ENCODE measurements at regions not wholly inside any gene's neighbourhood (a gene's known extent, or its start where the extent isn't known, plus 50 kb on each side); places are given as distances from the start of the nearest gene placed in this dataset.
A peak's percentile ranks its signal among the peaks of the same experiment; 100 is the strongest.

DNA sequence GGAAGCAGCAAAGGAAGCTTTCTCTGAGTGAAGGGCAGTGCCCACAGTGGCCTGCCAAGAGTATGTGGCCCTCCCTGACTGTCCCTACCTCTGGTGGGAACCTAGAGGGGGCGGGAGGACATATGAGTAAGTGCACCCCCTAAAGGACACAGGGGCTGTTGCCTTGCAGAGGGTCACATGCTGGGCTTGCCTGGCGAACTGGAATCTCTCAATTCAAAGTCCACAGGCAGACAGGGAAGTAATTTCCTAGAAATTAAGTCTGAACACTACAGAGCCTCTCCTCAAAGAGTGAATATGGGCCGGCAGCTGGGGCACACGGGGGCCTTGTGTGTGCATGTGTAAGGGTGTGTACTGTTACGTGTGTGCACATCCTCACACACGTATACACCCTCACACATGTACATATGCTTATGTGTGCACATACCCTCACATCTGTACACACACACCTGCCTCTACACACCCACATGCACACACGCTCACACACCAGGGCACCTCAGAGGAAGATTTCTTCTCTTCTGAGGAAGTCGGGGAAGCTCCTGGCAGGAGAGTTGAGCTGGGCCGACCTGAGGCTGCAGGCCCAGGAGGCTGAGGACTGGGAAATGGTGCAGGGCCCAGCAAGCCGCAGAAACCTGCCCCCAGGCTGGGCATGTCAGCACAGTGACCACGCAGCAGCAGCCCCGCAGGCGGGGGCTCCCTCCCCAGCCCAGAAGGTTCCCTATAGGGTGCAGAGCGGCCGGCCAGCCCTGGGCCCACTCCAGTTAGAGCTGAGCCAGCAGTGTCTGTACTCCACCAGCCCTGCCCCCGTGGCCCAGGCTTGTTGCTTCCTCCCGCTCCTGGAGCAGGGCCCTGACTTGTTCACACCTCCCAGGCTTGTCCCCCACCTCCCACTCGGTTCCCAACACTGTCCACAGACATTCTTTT, 77.4 kb upstream of the TAF1B start:
- H3K27me3 Mint-ChIP-seq = peaks cover 23% of the 10 kb centered on the region
- no peaks in the 10 kb centered on the region for H3K9me3 Mint-ChIP-seq (ENCODE audit: low read depth)
- H3K4me3 Mint-ChIP-seq (ENCODE audit: low read depth) = no peak overlapping the region
- H3K36me3 Mint-ChIP-seq (ENCODE audit: insufficient read depth) = no peaks in the 10 kb centered on the region
- H3K4me1 Mint-ChIP-seq (ENCODE audit: low read depth) = peaks cover 30% of the 10 kb centered on the region
- DNase-seq (ENCODE audit: low spot score, unreplicated experiment) = no peak
- no peak overlapping the region for H3K27ac Mint-ChIP-seq
- TF ChIP-seq, protein P1, sequence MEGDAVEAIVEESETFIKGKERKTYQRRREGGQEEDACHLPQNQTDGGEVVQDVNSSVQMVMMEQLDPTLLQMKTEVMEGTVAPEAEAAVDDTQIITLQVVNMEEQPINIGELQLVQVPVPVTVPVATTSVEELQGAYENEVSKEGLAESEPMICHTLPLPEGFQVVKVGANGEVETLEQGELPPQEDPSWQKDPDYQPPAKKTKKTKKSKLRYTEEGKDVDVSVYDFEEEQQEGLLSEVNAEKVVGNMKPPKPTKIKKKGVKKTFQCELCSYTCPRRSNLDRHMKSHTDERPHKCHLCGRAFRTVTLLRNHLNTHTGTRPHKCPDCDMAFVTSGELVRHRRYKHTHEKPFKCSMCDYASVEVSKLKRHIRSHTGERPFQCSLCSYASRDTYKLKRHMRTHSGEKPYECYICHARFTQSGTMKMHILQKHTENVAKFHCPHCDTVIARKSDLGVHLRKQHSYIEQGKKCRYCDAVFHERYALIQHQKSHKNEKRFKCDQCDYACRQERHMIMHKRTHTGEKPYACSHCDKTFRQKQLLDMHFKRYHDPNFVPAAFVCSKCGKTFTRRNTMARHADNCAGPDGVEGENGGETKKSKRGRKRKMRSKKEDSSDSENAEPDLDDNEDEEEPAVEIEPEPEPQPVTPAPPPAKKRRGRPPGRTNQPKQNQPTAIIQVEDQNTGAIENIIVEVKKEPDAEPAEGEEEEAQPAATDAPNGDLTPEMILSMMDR (IDR thresholded peaks at IDR 0.05; ENCODE audit: unreplicated experiment) = no peak

DNA sequence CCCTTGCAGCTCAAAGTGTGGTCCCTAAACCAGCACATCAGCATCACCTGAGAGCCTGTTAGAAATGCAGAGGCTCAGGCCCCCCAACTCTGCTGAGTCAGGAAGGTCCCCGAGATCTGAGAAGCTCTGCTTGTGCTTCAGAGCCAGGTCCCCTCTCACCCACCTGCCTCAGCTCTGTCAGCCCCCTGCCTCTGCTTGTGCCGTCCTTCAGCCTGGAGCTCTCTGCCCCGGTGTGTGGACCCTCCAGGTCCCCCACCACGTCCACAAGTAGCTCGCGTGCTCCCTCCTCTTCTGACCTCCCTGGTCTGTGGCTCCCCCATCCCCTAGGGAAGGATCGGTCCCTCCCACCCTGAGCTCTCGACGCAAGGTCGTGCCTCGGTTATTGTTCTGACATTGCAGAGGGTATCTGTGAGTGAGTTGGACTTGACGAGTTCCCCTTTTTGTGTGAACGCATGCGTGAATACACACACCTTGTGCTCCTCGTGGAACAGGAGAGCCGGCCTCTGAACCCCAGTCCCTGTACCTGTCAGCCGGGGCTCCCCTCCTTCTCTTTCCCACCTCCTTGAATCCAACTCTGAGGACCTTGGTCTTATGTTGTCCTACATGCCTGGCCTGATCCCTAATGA, 75.5 kb upstream of the TAF1B start:
- Mint-ChIP-seq H3K4me1 (ENCODE audit: low read depth) (peaks cover 32% of the 10 kb centered on the region), H3K4me3 (ENCODE audit: low read depth) (no peak overlapping the region), H3K27me3 (peaks cover 13% of the 10 kb centered on the region), H3K9me3 (ENCODE audit: low read depth) (no peaks in the 10 kb centered on the region), H3K27ac (peak overlapping the region; percentile 26), H3K36me3 (ENCODE audit: insufficient read depth) (no peaks in the 10 kb centered on the region)
- TF ChIP-seq, protein P1 (IDR thresholded peaks at IDR 0.05; ENCODE audit: unreplicated experiment) = no peak
- DNase-seq (ENCODE audit: low spot score, unreplicated experiment) = no peak

DNA sequence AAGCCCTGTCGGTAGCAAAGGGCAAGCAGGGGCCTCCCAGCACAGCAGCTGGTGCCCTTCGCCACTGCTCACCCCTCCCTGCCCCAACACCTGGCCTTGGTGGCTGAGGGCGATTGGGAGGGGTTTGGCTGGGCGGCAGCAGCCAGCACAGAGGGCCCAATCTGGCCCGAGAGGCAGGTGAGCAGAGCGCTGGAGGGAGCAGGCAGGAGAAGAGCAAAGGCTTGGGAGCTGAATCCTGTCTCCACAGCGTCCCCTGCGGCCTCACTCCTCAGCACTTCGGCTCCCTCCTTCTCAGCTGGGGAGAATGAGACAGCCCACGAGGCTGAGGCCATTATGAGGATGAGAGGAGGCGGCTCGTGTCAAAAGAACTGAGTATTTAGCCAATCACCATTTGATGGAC, 74.9 kb upstream of the TAF1B start:
- peak; percentile 36 for DNase-seq (ENCODE audit: low spot score, unreplicated experiment)
- H3K4me3 Mint-ChIP-seq (ENCODE audit: low read depth) = no peak overlapping the region
- H3K4me1 Mint-ChIP-seq (ENCODE audit: low read depth) = peaks cover 31% of the 10 kb centered on the region
- H3K36me3 Mint-ChIP-seq (ENCODE audit: insufficient read depth) = no peaks in the 10 kb centered on the region
- H3K9me3 Mint-ChIP-seq (ENCODE audit: low read depth) = no peaks in the 10 kb centered on the region
- peaks cover 19% of the 10 kb centered on the region for H3K27me3 Mint-ChIP-seq
- TF ChIP-seq, protein P1 (IDR thresholded peaks at IDR 0.05; ENCODE audit: unreplicated experiment) = peak; percentile 65
- peak overlapping the region; percentile 26 for H3K27ac Mint-ChIP-seq

DNA sequence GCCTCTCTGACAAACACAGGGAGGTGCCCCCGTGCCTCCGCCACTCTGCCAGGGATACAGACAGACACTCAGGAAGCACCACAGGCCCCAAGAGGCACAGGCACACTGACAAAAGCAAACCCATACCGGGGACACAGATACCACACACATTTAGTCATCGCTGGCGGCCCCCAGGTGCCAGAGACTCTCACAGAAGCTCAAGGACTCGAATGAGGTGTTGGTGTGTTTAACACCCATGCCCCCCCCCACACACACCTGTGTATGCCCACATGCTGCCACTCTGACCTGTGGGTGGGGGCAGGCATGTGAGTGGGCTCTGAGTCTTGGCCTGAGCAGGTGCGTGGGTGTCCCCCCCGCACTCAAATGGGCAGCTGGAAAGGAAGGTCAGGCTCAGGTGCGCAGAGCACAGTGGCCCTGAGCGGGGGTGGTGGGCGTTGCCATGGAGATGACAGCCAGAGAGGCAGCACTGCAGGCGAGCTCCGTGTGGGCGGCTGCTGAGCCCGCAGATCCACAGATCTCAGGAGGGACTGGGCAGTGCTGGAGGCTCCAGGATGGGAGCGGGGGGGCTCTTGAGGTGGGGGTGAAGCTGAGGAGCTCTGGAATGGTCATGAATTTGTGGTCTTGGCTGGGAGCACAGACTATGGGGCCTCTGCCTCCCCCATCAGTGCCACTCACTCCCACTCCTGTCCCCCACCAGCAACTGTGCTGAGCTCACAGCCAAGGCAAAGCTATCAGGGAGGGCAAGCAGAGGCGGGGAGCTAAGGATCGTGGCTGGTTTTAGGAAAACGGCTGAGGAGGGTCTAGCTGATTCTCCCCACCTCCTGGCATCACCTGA, 73.9 kb upstream of the TAF1B start:
- H3K27ac Mint-ChIP-seq = no peak overlapping the region
- no peaks in the 10 kb centered on the region for H3K9me3 Mint-ChIP-seq (ENCODE audit: low read depth)

More for the DNA sequence above, 73.9 kb upstream of the TAF1B start:
- H3K4me3 Mint-ChIP-seq (ENCODE audit: low read depth) = no peak overlapping the region
- TF ChIP-seq, protein P1 (IDR thresholded peaks at IDR 0.05; ENCODE audit: unreplicated experiment) = no peak
- no peak for DNase-seq (ENCODE audit: low spot score, unreplicated experiment)
- H3K4me1 Mint-ChIP-seq (ENCODE audit: low read depth) = peaks cover 24% of the 10 kb centered on the region
- H3K27me3 Mint-ChIP-seq = peaks cover 20% of the 10 kb centered on the region
- H3K36me3 Mint-ChIP-seq (ENCODE audit: insufficient read depth) = no peaks in the 10 kb centered on the region

Measured in progenitor cell of endocrine pancreas (in vitro differentiated cells).